Activated T-cell treated with anti-CD3 and anti-CD28 coated beads for 4 hours (primary cell): ENCODE measurements at regions not wholly inside any gene's neighbourhood (a gene's known extent, or its start where the extent isn't known, plus 50 kb on each side); places are given as distances from the start of the nearest gene placed in this dataset.
"Not testable (repeated sequence)": the region's sequence is repeated elsewhere in the genome, so short reads cannot be mapped to it uniquely, and the experiment has no call there.

Experiments used
- DNase-seq: peaks from one replicate; pipeline ENCODE4 v3.0.0-alpha.2; 2020

DNA sequence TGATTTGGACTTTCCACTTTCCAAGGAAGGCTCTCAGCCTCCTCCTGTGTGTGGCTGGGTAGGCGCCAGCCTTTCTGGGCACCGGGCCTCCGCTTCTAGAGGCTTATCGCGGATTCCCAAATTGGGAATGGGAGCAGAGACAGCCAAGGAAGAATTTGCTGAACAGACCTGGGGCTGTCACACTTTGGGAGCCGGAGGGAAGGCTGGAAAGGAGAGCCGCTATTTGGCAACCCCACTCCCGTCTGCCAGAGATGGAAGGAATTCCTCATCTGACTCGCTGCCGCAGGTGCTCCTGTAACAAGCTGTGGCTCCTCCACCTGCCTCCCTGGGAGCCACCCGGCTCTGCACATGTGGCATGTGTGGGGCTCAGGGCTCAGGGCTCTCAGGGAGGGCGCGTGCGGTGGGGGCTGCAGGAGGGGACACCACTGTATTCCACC is 50.8 kb upstream of the ECHDC3 start:
- DNase-seq = no peak

GRCh38 chr10:11689945-11690736 is 52.0 kb upstream of the ECHDC3 start:
- no peak for DNase-seq

GRCh38 chr10:11688448-11688795 is 53.8 kb upstream of the ECHDC3 start:
- not testable (repeated sequence) for DNase-seq

DNA sequence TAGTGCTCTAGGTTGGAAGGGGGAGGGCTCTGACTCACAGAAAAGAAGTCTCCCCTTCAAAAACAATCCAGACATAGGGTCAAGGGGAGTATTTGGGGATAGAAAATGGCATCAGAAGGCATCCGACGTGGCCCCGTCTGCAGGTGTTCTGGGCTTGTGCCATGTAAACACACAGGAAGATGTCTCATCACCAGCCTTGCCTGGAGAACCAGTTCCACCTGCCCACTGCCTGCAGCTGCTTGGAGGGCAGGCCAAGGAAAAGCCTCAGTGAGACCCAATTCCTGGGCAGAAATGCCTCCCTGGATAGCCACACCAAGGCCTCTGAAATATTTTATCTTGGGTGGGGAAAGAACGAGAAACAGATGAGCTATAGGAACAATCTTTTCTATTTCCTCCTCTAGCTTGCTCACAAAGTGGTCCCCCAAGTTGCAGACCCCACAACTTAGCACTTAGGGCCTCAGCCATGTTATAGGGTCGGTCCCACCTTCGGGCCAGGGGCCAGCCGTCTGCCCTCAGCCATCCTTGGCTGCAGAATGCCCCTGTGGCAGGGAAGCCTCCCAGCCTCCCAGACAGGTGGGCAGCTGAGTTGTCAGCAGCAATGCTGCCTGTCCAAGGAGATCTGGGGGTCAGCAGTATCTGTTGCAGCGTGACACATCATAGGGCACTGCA is 54.3 kb upstream of the ECHDC3 start:
- no peak for DNase-seq

DNA sequence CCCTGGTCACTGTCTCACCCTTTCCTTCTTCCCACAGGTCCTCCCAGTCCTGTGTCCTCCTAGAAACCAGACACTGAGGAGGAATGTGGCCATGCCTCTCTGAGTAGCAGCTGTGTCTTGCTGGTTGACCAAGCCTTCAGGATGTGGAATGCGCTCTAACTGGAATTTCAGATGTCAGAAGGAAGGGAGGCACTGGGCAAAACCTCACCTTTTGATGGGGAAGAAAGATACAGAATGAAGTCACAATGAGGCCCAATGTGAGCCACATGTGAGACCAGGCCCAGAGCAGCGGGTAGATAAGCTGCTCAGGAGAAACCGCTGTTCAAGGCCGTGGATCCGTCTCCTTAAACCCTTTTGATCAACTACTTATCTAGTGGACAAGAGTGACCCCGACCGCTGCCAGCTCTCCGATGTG is 54.8 kb upstream of the ECHDC3 start:
- DNase-seq = no peak

DNA sequence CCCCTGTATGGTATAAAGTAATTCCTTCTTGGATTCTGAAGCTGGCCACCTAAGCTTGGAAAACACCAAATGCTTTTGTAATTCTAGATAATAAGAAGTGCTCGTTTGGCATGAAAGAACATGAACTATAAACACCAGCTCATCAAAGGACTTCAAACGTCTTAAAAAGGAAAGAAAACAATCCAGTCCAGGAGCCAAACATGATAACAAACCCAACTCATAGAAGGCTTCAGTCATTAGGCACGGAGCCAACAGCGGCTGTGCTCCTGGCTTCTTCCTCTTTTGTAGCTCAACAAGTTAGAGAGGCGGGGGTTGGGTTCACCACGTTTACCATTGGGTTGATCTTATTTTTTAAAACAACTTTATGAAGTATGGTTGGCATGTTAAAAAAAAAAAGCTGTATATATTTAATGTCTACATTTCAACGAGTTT is 56.4 kb upstream of the ECHDC3 start:
- peak; percentile 26 for DNase-seq

GRCh38 chr10:11684717-11685645 is 57.2 kb upstream of the ECHDC3 start:
- DNase-seq = peak; percentile 33

DNA sequence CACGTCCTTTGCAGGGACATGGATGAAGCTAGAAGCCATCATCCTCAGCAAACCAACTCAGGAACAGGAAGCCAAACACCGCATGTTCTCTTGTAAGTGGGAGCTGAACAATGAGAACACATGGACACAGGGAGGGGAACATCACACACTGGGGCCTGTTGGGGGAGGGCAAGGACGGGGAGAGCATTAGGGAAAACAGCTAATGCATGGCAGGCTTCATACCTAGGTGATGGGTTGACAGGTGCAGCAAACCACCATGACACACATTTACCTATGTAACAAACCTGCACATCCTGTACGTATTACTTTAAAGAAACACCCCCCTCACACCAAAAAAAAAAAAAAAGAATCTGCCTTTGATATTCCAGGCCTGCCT is 57.9 kb upstream of the ECHDC3 start:
- DNase-seq = not testable (repeated sequence)

DNA sequence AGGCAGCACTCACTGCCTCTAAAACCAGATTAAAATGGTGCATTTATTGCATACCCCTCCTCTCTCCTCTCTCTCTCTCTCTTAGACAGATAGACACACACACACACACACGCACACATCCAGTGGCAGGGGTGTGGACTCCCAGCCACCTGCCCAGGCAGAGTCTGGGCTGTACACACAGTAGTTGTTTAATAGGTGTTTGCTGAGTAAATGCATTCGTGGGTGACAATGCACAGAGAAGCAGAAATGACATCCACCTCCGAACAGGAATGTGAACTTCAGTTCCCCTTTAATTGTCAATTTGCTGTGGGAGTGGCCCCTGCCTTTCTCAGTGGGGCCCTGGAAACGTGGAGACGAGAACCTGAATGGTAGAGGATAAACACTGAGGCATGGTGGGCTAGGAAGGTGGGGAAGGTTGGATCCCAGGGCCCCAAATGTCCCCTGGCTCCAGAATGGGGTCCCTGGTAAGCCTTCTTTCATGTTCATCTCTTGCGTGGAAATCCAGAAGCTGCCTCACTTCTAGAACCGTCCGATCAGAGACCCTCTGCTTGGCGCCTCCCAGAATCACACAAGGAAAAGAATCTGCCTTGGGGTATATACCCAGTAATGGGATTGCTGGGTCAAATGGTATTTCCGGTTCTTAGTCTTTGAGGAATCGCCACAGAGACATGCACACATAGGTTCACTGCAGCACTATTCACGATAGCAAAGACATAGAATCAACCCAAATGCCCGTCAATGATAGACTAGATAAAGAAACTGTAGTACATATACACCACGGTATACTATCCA is 58.5 kb upstream of the ECHDC3 start:
- no peak for DNase-seq

GRCh38 chr10:11682851-11683250 is 59.3 kb upstream of the ECHDC3 start:
- no peak for DNase-seq

- DNase-seq = no peak
Observed at GRCh38 chr10:11682267-11682683, 59.9 kb upstream of the ECHDC3 start.

DNA sequence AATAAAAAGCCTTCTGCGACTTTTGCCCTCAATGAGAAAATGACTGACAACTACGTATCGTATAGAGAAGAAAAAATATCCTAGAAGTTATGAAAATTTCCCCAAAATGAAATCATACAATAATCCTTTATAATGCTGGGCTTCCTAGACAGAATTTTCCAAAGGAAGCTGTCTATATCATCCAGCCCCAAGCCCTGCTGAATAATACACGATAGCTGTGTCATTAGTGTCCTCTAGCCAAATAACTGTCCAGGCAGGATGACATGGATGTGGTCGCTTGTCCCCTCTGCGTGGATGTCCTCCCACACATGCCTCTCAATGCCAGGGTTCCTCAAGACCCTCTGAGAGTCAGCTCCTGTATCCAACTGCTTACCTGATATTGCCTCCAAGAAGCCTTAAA is 61.7 kb upstream of the ECHDC3 start:
- DNase-seq = no peak

GRCh38 chr10:11679946-11680345 is 62.2 kb upstream of the ECHDC3 start:
- DNase-seq = no peak

DNA sequence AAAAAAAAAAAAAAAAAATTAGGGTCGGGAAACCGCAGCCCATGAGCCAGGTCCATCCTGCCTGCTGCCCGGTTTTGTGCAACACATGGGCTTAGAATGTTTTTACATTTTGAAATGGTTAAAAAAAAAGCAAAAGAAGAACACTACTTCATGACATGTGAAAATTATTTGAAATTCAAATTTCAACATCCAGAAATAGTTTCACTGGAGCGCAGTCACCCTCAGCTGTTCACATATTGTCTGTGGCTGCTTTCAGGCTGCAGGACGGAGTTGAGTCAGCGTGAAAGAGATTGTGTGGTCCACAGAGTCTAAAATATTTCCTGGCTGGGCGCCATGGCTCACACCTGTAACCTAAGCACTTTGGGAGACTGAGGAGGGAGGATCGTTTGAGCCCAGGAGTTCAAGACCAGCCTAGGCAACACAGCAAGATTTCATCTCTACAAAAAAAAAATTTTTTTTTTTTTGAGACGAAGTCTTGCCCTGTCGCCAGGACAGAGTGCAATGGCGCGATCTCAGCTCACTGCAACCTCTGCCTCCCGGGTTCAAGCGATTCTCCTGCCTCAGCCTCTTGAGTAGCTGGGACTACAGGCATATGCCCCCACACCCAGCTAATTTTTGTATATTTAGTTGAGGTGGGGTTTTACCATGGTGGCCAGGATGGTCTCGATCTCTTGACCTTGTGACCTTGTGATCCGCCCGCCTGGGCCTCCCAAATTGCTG is 63.9 kb upstream of the ECHDC3 start:
- no peak for DNase-seq

DNA sequence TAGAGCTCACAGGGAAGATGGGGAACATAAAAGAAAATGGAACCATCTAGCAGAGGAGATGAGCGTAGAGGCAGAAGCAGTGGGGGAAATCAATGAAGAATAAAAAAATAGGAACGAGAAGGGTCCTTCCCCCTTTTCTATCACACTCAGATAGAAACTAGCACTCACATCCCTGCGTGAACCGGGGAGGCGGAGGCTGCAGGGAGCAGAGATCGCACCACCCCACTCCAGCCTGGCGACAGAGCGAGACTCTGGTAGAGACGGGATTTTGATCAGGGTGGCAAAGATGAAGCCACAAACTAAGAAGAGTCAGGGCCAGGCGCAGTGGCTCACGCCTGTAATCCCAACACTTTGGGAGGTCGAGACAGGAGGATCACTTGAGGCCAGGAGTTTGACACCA is 64.7 kb upstream of the ECHDC3 start:
- DNase-seq = no peak

GRCh38 chr10:11673346-11674280 is 62.2 kb upstream of the USP6NL start:
- no peak for DNase-seq

- DNase-seq = no peak
Observed at GRCh38 chr10:11672836-11673235, 61.4 kb upstream of the USP6NL start.

GRCh38 chr10:11670381-11670780 is 58.9 kb upstream of the USP6NL start:
- DNase-seq = no peak

DNA sequence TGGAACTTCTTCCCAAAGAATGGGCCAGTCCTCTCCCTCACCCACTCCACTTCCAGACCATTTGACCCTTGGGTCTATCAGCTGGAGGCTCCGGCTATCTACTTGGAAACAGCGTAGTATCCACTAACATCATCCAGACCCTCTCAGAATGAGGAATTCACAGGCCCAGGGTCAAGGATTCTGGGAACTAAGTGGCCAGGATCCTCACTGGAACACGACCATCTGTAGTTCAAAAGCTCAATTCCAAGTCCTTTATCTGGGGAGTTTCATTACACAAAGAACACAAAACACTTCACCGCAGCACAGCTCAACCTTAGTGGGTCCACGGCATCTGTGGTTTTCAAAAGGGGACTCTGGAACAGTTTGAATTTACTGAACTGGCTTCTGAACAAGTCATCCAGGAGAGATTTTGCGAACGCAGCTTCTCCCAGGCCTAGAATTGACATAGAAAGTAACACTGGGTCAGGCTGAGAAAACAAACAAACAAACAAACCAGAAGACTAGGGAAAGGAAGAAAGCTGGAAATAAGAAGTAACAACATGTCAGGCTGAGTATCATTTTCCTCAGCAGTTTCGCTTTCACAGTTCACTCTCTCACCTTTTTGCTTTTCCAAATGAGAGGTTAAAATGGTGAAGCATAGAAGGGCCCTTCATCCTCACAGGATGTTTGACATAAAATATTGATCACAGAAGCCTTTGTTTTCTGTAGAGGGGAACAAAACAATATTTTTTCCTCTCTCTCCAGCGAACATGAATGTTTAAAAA is 57.6 kb upstream of the USP6NL start:
- no peak for DNase-seq

- no peak for DNase-seq
Observed at GRCh38 chr10:11667756-11668155, 56.3 kb upstream of the USP6NL start.
